Activated naive CD4-positive, alpha-beta T cell treated with anti-CD3 and anti-CD28 coated beads, Interleukin-2, amount 10 ng/mL, durations not matched to agents 7 days and 5 days (primary cell): ENCODE measurements at regions not wholly inside any gene's neighbourhood (a gene's known extent, or its start where the extent isn't known, plus 50 kb on each side); places are given as distances from the start of the nearest gene placed in this dataset.

ENCODE experiments used
- CTCF ChIA-PET: fragments of 350-600 bp; sonication (Branson Sonifier 250); formaldehyde crosslinking; loops from one replicate; lab custom pipeline; 2021; ENCODE audit warnings: antibody characterized with exemption; lab: Charles Lee
- DNase-seq: peaks from one replicate; pipeline ENCODE4 v3.0.0-alpha.2; 2020
- H3K27ac Mint-ChIP-seq: one replicate; pipeline ENCODE4 v1.8.0; 2021; ENCODE audit warnings: mild to moderate bottlenecking, moderate library complexity, mixed read lengths
- H3K27me3 Mint-ChIP-seq: one replicate; pipeline ENCODE4 v1.8.0; 2021; ENCODE audit warnings: mild to moderate bottlenecking, mixed read lengths
- H3K36me3 Mint-ChIP-seq: one replicate; pipeline ENCODE4 v1.8.0; 2021; ENCODE audit warnings: mixed read lengths
- H3K4me1 Mint-ChIP-seq: one replicate; pipeline ENCODE4 v1.8.0; 2021; ENCODE audit warnings: mixed read lengths
- H3K4me3 Mint-ChIP-seq: one replicate; pipeline ENCODE4 v1.8.0; 2021; ENCODE audit warnings: mild to moderate bottlenecking, moderate library complexity, mixed read lengths
- H3K9me3 Mint-ChIP-seq: one replicate; pipeline ENCODE4 v1.8.0; 2021; ENCODE audit warnings: mixed read lengths

DNA sequence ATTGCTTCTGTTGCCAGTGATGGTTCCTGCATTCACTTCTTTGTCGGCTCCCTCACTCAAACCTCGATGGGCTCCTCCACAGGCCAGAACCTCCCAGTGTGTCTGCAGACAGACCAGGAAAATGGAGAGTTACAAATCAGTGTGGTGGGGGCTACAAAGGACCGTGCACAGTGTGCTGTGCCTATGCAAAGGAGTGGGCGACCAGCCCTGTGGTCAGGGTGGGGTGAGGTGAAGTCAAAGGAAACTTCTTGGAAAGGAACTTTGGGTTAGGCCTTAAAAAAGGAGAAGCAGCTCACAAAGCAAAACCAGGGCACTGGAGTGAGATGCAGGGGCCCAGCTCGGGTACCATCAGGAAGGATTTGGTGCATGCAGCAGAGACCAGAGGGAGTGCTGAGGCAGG lies 304.3 kb upstream of the ZMIZ1 start:
- no peak for DNase-seq
- CTCF ChIA-PET, result no interaction called here
- peaks cover 10% of the 10 kb centered on the region for H3K27me3 Mint-ChIP-seq
- H3K4me3 Mint-ChIP-seq, result no peak overlapping the region
- H3K36me3 Mint-ChIP-seq, result no peaks in the 10 kb centered on the region
- no peaks in the 10 kb centered on the region for H3K4me1 Mint-ChIP-seq
- H3K9me3 Mint-ChIP-seq, result no peaks in the 10 kb centered on the region
- H3K27ac Mint-ChIP-seq, result no peak overlapping the region

DNA sequence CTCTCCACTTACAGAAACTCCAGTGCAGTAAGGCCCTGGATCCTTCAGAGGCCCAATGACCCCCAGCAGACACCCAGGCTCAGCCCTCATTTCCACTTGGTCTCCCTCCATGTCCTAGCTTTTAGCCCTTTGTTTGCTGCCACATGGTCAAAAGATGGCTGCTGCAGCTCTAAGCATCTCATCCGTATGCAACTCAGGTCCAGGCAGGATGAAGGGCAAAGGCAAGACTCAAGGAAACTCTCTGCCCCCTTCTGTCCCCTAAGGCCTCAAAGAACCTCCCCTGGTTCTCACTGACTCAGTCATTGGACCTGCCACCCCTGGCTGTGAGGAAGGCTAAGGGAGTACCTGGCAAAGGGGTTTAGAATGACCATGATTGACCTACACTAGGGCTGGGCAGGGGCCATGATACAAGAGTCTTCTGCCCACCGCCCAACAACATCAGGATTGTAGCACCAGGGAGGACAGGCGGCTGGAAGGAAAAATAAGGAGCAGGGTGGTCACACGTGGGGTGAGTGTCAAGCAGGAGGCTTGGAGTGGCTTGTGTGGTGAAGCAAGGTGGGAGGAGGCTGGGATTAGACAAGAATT lies 303.8 kb upstream of the ZMIZ1 start:
- H3K9me3 Mint-ChIP-seq, result no peaks in the 10 kb centered on the region
- no peaks in the 10 kb centered on the region for H3K36me3 Mint-ChIP-seq
- no peak overlapping the region for H3K27ac Mint-ChIP-seq
- peaks cover 10% of the 10 kb centered on the region for H3K27me3 Mint-ChIP-seq
- no peaks in the 10 kb centered on the region for H3K4me1 Mint-ChIP-seq
- DNase-seq, result no peak
- H3K4me3 Mint-ChIP-seq, result no peak overlapping the region
- CTCF ChIA-PET, result no interaction called here

DNA sequence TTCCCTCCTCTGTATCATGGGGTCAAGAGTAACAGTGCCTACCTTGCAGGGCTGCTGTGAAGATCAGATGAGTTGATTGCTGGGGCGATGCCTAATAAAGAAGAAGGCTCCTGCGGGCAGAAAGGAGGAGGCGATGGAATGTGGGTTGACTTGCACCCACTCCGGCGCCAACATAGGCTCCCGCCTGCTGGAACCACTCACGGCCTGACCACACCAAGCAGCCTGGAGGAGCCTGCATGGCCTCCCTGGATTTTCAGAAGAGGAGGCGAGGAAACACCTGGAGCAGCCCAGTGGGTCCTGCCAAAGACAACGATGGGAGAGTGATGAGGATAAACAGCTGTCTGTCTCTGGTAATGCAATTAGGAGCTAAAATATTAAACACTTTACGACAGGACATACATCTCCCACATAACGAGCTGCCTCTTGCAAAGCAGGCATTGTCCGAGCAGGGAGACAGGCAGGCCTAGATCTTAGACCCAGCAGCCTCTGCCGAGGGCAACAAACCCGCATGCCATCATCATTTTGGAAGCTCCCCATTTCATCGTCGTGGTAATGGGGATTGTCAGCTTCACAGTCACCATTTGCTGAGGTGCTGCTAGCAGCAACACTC lies 302.9 kb upstream of the ZMIZ1 start:
- H3K27me3 Mint-ChIP-seq, result peaks cover 10% of the 10 kb centered on the region
- CTCF ChIA-PET, result no interaction called here
- no peaks in the 10 kb centered on the region for H3K4me1 Mint-ChIP-seq
- no peak for DNase-seq
- H3K9me3 Mint-ChIP-seq, result no peaks in the 10 kb centered on the region
- no peak overlapping the region for H3K4me3 Mint-ChIP-seq
- no peaks in the 10 kb centered on the region for H3K36me3 Mint-ChIP-seq
- H3K27ac Mint-ChIP-seq, result no peak overlapping the region

GRCh38 chr10:78766603-78767002 lies 302.2 kb upstream of the ZMIZ1 start:
- no peak for DNase-seq
- Mint-ChIP-seq H3K4me3 (no peak overlapping the region), H3K4me1 (no peaks in the 10 kb centered on the region), H3K36me3 (no peaks in the 10 kb centered on the region), H3K27ac (no peak overlapping the region), H3K9me3 (no peaks in the 10 kb centered on the region), H3K27me3 (peaks cover 10% of the 10 kb centered on the region)
- CTCF ChIA-PET, result no interaction called here

DNA sequence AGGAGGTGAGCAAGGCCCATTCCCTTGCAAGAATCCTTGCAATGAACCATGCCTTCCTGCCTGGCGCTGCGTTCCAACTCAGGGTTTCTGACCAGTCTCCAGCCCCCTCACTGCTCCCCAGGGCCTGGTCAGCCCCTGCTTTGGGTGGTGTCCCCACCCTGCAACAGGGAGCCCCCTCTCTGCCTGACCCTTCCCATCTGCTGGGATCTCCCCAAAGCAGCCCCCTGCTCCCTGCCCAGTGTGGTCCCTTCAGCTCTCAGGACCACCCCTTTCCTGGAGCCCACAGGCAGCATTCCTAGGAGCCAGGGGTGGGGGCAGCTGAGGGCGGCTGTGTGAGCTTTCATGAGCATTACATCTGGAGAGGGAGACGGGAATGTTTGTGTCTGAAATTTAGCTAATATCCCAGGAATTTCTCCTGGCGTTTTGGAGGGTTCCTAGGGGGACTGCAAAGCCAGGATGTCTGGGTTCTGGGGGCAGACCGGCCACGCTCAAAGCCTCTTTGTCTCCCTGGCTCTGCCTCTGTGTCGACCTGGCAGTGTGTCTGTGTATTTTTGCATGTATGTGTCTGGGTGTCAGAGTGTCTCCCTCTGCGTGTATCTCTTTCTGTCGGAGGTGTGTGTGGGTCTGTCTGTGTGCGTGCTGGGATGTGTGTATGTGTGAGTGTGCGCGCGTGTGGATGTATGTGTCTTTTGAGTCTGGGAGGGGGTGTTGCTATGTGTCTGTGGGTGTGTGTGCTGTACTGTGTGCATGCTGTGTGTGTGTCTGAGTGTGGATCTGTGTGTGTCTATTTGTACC lies 300.5 kb upstream of the ZMIZ1 start:
- no peak for DNase-seq
- H3K27me3 Mint-ChIP-seq, result peaks cover 3% of the 10 kb centered on the region
- no peak overlapping the region for H3K27ac Mint-ChIP-seq
- no peaks in the 10 kb centered on the region for H3K9me3 Mint-ChIP-seq
- no peak overlapping the region for H3K4me3 Mint-ChIP-seq
- no peaks in the 10 kb centered on the region for H3K36me3 Mint-ChIP-seq
- no peaks in the 10 kb centered on the region for H3K4me1 Mint-ChIP-seq
- CTCF ChIA-PET, result no interaction called here

DNA sequence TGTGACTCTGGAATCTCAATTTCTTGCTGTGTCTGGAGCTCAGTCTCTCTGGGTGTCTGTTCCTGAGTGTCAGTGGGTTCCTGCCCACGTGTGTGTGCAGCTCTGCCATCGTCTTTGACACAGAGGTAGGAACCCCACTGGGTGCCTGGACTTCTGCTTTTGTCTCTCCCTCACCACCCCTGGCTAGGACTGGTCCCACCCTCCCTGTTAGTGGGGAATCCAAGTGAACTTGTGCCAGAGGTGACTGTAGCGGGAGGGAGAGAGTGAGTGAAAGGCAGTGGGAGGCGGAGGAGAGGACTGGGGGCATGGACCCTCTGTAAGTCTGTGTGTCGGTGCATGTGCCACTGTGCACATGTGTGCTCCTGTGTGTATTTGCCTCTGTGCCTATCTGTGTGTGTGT lies 299.9 kb upstream of the ZMIZ1 start:
- peaks cover 4% of the 10 kb centered on the region for H3K27me3 Mint-ChIP-seq
- H3K4me3 Mint-ChIP-seq, result no peak overlapping the region
- no peaks in the 10 kb centered on the region for H3K9me3 Mint-ChIP-seq
- DNase-seq, result no peak
- CTCF ChIA-PET, result no interaction called here
- no peak overlapping the region for H3K27ac Mint-ChIP-seq
- no peaks in the 10 kb centered on the region for H3K36me3 Mint-ChIP-seq
- no peaks in the 10 kb centered on the region for H3K4me1 Mint-ChIP-seq

- no peak for DNase-seq
- H3K36me3 Mint-ChIP-seq, result no peaks in the 10 kb centered on the region
- H3K4me1 Mint-ChIP-seq, result no peaks in the 10 kb centered on the region
- peaks cover 4% of the 10 kb centered on the region for H3K27me3 Mint-ChIP-seq
- CTCF ChIA-PET, result no interaction called here
- H3K4me3 Mint-ChIP-seq, result no peak overlapping the region
- no peaks in the 10 kb centered on the region for H3K9me3 Mint-ChIP-seq
- H3K27ac Mint-ChIP-seq, result no peak overlapping the region
Measured at GRCh38 chr10:78769526-78769925, 299.2 kb upstream of the ZMIZ1 start.

- no peak for DNase-seq
- Mint-ChIP-seq H3K36me3 (no peaks in the 10 kb centered on the region), H3K9me3 (no peaks in the 10 kb centered on the region), H3K27ac (no peak overlapping the region), H3K27me3 (peaks cover 4% of the 10 kb centered on the region), H3K4me1 (no peaks in the 10 kb centered on the region), H3K4me3 (no peak overlapping the region)
- CTCF ChIA-PET, result no interaction called here
Measured at GRCh38 chr10:78770167-78771090, 298.3 kb upstream of the ZMIZ1 start.

DNA sequence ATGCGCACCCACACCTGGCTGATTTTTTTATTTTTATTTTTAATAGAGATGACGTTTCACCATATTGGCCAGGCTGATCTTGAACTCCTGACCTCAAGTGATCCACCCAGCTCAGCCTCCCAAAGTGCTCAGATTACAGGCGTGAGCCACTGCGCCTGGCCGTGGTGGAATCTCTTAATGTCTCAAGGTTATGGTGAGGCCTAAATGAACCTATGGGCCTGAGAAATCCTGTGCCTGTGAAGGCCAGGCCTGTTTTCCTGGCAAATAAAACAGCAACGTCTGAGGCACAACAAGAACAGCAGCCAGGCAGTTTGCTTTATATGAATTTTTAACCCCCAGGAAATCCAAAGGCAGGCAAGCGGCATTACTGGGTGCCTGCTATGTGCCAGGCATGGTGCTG lies 297.5 kb upstream of the ZMIZ1 start:
- no peak for DNase-seq
- no peak overlapping the region for H3K4me3 Mint-ChIP-seq
- H3K4me1 Mint-ChIP-seq, result no peaks in the 10 kb centered on the region
- CTCF ChIA-PET, result no interaction called here
- peaks cover 4% of the 10 kb centered on the region for H3K27me3 Mint-ChIP-seq
- no peak overlapping the region for H3K27ac Mint-ChIP-seq
- no peaks in the 10 kb centered on the region for H3K36me3 Mint-ChIP-seq
- H3K9me3 Mint-ChIP-seq, result no peaks in the 10 kb centered on the region

GRCh38 chr10:78771808-78772455 lies 296.8 kb upstream of the ZMIZ1 start:
- Mint-ChIP-seq H3K9me3 (no peaks in the 10 kb centered on the region), H3K27me3 (peaks cover 4% of the 10 kb centered on the region), H3K4me1 (no peaks in the 10 kb centered on the region), H3K36me3 (no peaks in the 10 kb centered on the region), H3K4me3 (no peak overlapping the region), H3K27ac (no peak overlapping the region)
- CTCF ChIA-PET, result no interaction called here
- no peak for DNase-seq

DNA sequence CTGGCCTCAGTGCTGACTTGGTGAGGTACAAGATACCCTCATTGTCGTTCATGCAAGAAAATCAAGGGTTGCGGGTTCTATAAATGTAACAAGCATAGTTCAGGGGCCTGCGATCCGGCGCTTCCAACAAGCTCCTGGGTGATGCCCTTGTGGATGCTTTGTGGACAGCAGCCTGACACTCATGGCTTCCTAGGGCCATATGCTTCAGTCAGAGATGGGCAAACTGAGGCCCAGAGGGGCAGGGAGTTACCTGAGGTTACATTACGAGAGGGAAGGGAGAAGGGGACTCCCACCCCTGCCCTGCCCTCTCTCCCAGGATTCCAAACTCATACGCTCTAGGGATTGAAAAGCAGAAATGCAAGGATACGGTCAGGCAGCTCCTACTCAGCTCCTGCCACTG lies 296.3 kb upstream of the ZMIZ1 start:
- Mint-ChIP-seq H3K9me3 (no peaks in the 10 kb centered on the region), H3K27ac (no peak overlapping the region), H3K4me3 (no peak overlapping the region), H3K4me1 (no peaks in the 10 kb centered on the region), H3K27me3 (peaks cover 4% of the 10 kb centered on the region), H3K36me3 (no peaks in the 10 kb centered on the region)
- CTCF ChIA-PET, result no interaction called here
- no peak for DNase-seq

DNA sequence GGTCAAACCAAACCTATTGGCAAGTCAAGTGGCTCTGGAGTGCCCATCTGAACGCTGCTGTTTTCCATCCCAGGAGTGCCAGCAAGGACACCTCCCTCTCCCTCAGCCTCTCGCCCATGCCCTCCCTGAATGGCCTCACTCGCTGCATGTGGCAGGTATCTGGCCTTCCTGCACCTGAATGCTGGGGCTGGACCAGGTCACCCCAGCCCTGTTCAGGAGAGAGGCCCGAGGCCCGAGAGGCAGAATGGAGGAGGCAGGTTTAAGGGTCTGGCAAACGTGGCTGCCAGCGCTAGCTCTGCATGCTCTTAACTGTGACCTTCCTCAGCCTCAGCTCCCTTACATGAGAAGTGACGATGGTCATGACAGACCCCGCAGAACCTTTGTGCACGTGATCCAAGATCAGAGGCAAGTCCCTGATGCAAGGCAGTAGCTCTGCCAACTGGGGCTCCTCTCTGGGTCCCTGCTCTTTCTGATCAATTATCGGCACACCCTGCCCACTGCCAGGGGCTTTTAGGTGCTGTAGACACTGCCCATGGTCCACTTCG lies 295.7 kb upstream of the ZMIZ1 start:
- CTCF ChIA-PET, result no interaction called here
- Mint-ChIP-seq H3K27ac (no peak overlapping the region), H3K4me3 (no peak overlapping the region), H3K27me3 (peaks cover 4% of the 10 kb centered on the region), H3K4me1 (no peaks in the 10 kb centered on the region), H3K9me3 (no peaks in the 10 kb centered on the region), H3K36me3 (no peaks in the 10 kb centered on the region)
- DNase-seq, result no peak

- no peak overlapping the region for H3K4me3 Mint-ChIP-seq
- H3K4me1 Mint-ChIP-seq, result no peaks in the 10 kb centered on the region
- peaks cover 4% of the 10 kb centered on the region for H3K27me3 Mint-ChIP-seq
- CTCF ChIA-PET, result no interaction called here
- DNase-seq, result no peak
- H3K9me3 Mint-ChIP-seq, result no peaks in the 10 kb centered on the region
- no peaks in the 10 kb centered on the region for H3K36me3 Mint-ChIP-seq
- H3K27ac Mint-ChIP-seq, result no peak overlapping the region
Measured at GRCh38 chr10:78774614-78774998, 294.2 kb upstream of the ZMIZ1 start.
